HG03045 (cell line): ENCODE measurements at regions not wholly inside any gene's neighbourhood (a gene's known extent, or its start where the extent isn't known, plus 50 kb on each side); places are given as distances from the start of the nearest gene placed in this dataset.

Experiments
- ATAC-seq: cut with Tn5 transposase; IDR thresholded peaks from one replicate; pipeline ENCODE4 v1.9.1; 2021; ENCODE audit warnings: mild to moderate bottlenecking, moderate library complexity; ENCODE audit not compliant: unreplicated experiment

DNA sequence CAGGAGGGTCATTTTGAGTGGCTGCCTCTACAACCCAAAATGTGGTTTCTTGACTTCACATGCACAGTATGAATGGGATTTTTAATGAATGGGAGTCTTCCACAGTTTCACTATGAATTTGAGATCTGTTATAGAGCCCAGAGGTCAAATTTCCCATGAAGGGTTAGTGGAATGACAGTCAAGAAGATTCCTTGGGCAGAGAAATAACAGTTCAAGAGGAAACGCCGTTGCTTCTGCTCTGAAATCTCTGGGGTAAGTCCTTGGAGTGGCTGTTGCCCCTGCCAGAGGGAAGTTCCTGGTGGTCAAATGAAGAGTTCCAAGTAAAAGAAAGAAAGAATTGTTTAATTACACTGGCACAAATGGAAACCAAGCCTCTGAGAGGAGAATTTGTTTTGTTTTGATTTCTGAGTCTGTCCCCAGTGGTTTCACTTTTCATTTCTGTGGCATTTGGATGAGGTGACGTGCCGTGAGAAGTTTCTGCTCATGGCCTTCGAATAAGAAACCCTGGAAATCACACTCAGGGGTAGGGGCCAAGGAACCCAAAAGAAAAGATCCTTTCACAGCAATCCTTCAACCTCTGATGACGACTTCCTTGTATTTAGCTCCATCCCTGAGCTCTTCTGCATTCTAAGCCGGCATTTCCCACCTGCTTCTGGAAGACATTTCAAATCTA is 77.5 kb upstream of the IL12A start:
- peak; percentile 87 for ATAC-seq

DNA sequence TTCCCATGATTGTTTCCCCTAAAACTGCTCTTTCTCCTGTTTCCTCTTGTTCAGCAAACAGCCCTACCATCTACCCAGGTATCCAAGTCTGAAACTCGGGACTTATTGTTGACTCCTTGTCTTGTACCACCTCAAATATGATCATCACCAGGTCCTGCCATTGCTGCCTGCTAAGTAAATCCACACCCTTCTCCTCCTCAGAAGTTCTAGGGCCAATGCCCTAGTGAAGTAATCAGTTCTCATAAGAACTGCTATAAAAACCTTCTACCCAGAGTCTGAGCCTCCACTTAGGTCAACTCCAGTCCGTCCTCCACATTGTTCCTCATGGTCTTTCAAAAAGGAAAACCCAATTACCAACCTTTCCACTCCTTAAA is 77.0 kb upstream of the IL12A start:
- ATAC-seq, result no peak

DNA sequence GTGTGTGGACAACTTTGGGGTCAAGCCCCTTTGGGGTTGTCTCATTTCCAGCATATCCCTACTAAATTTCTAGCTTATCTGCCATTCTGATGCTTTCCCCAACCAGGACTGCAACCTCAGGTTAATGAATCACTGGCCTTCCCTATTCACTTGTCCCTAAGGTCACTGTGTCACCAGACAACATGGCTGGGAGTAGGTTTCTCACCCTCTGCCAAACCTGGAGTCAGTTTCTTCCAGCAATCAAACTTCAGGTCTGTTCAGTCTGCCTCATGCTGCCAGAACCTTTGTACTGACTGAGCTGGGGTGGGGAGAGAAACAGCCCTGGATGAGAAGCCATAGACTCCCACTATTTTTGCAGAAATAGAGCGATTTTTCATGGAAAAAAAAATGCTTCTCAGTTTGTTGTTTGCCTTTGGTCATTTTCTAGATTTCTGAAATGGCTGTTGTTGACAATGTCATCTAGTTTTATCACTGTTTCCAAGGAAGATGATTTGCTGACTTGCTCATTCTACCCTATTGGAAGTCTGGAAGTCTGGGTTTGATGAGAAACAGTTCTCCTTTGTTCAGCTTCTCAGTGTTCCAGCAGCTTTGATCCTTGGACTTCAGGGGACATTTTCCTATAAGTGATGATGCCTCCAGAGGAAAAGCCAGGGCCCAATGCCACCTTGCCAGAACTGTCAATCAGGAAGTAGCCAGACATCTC is 74.8 kb upstream of the IL12A start:
- ATAC-seq, result no peak

DNA sequence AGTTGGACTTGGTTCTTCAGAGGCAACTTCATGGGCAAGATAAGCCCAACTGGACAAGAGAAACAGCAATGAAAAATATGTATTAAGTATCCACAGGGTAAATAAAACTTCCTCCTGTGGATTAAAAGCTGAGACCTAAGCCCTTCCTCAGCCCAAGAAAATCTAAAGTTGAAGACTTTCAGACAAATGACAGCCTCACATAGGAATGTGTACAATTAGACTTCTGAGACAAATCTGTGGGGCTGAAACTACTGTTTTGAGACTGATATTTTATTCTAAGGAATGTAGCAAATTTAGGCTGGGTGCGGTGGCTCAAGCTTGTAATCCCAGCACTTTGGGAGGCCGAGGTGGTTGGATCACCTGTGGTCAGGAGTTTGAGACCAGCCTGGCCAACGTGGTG is 74.2 kb upstream of the IL12A start:
- ATAC-seq, result no peak

DNA sequence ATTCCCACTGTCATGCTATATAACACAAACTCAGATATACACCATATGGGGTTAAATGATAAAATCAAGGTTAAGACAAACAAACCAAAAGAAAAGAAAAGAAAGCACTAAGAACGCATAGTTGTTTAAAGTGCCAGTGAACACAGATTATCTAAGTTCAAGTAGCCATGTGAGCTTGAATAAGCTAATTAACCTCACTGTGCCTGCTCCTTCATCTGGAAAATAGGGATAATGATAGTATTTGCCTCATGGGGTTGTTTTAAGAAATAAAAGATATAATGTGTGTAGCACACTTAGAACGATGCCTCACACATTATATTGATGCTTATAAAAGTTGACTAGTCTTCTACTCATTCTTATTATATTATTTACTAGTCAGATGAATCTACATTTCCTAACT is 72.6 kb upstream of the IL12A start:
- no peak for ATAC-seq

GRCh38 chr3:159917141-159917540 is 71.5 kb upstream of the IL12A start:
- ATAC-seq, result no peak

DNA sequence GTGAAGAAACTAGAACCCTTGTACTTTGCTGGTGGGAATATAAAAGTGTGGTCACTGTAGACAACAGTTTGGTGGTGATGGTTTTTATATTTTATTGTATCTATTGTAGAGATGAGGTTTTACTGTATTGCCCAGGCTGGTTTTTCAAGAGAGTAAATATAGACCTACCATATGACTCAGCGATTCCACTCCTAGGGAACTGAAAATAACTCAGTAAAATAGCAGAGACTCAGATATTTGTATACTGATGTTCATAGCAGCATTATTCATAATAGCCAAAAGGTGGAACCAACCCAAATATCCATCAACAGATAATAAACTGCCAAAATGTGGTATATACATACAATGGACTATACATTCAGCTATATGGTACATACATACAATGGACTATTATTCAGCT is 68.8 kb upstream of the IL12A start:
- peak; percentile 73 for ATAC-seq

GRCh38 chr3:159922193-159922840 is 66.3 kb upstream of the IL12A start:
- no peak for ATAC-seq

DNA sequence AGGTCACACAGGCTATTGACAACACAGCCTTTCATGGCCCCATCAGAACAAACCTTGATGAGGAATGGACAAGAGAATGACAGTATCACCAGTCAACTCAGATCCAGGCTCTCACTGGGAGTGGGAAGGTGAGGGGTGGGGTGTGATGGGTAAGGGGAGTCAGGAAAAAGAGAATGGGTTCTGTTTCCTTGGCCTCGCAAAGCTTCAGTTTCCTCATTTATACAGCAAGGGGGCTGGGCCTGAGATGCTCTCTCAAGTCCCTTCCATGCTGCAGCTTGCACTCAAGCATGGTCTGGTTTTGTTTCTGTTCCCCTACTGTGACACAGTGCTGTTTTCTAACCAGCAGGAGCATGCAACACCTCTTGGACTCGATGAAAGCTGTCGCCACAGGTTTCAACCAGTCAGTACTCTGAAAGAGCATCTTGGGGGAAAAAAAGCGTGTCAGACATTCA is 65.7 kb upstream of the IL12A start:
- ATAC-seq, result peak; percentile 94

DNA sequence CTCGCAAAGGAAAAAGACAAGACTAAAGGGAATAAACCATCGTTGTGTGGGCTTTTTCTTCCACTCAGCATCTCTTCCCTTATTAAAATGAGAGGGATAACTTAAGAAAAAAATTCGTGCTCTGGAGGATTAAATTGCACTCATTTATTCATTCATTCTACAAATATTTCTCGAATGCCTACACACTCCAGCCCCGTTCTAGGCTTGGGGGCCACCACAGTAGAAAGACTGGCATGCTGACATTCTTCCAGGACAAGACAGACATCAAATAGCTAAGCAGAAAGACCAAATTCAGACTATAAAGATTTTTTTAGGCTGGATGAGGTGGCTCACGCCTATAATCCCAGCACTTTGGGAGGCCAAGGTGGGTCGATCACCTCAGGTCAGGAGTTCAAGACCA is 65.3 kb upstream of the IL12A start:
- ATAC-seq, result no peak

GRCh38 chr3:159923956-159924355 is 64.7 kb upstream of the IL12A start:
- ATAC-seq, result no peak

DNA sequence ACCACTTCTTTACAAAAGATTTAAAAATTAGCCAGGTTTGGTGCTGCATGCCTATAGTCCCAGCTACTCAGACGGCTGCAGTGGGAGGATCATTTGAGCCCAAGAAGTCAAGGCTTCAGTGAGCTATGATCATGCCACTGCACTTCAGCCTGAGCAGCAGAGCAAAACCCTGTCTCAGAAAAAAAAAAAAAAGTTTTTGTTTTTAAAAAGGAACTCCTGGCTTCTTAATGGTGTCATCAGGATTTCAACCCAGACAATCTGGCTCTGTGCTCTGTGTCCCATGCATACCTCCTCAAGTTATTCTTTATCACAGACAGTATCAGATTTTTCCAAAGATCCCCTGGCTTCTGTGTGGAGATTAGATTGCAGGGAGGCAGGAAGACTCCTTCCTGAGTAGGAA is 64.2 kb upstream of the IL12A start:
- no peak for ATAC-seq

DNA sequence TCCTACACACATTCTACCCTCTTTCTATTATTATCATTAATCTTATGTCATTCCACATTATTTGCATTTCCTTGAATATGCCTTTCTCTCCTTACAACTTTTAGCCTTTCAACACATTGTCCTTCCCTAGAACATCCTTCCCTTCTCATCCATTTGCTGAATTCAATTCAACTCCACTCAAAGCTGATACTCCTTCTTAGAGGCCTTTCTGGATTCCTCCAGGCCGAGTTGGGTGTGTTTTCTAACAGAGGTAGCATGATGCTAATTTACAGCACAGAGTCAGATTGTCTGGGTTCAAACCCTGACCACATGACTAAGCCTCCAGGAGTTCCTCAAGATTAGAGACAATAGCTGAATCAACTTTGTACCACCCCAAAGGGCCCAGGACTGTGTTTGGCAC is 63.4 kb upstream of the IL12A start:
- no peak for ATAC-seq

- ATAC-seq, result no peak
Observed at GRCh38 chr3:159926573-159926972, 62.1 kb upstream of the IL12A start.

DNA sequence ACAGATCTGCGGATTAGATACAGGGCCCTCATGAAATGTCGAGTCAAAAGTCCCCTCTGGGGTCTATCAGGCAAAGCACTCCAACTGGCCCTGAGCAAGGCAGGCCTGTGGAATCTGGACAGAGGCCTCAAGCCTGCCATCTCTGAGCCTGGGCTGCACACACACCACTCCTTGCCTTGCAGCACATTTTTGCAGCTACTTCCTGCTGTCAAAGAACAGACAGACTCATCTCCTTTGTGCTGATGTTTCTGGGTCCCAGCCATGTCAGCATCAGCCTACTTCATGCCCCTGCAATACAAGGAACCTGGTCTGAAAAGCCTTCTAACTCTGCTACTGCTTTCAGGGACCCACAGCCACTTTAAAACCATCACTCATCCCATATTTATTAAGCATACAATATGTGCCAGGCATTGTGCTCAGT is 60.6 kb upstream of the IL12A start:
- no peak for ATAC-seq

DNA sequence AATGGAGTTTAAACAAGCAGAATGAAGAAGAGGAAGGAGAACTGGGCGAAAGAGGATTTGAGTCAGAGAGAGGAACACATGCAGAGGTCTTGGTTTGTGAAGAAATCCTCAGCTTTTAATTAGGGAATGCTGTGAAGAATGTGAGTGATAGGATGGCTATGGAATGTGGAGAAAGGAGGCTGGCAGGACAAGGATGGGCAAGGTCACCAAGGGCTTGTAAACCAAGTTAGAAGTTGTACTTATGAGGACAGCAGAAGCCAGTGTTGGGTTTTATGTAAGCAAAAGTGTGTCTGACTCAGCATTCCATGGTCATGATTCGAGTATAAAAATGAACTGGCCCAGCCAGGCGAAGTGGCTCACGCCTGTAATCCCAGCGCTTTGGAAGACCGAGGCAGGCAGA is 60.0 kb upstream of the IL12A start:
- ATAC-seq, result no peak

DNA sequence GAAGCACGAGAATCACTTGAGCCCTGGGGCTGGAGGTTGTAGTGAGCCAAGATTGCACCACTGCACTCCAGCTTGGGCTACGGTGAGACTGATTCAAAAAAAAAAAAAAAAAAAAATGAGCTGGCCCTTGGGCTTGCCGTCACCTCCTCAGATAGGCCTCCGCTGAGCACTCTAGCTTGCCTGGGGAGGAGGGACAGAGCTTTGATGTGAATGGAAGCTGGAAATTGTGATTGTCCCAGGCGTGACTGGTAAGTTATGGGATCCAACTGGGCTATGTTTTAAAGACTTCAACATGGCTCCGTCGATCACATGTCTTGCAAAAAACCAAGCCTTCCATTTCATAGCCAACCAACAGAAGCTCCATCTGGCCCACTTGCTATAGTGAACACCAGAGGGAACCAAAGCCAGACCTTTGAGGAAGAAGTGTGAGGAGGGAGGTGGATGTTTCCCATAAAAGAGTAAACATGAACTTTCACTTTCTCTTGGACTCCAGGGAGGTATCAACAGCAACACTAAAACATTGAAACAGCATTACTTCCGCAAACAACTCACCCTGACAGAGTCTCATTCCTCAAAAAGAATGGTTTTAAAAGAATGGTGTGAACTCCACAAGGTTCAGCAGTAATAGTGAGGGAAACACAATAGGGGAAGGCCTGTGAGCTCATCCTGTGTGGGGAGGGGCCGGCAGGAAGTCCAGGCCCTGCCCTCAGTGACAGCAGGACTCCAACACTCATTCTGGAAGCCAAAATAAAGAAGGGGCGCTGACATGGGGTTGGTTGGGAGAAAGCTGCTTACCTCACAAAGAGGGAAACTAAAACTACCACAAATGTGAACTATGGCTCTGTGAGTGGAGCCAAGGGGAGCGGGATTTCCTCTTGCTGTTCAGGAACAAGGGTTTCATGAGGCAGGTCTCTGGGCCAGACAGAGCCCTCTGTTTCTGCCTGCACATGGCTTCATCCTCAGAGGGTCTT is 59.2 kb upstream of the IL12A start:
- ATAC-seq, result peak; percentile 69

DNA sequence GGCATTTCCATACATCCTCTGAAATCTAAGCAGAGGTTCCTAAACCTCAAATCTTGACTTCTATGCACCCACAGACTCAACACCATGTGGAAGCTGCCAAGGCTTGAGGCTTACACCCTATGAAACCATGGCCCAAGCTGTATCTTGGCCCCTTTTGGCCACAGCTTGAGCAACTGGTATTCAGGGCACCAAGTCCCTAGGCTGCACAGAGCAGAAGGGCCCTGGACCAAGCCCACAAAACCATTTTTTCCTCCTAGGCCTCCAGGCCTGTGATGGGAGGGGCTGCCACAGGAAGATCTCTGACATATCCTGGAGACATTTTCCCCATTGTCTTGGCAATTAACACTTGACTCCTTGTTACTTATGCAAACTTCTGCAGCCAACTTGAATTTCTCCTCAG is 54.4 kb upstream of the IL12A start:
- ATAC-seq, result no peak

- no peak for ATAC-seq
Observed at GRCh38 chr3:159936541-159936940, 52.1 kb upstream of the IL12A start.

DNA sequence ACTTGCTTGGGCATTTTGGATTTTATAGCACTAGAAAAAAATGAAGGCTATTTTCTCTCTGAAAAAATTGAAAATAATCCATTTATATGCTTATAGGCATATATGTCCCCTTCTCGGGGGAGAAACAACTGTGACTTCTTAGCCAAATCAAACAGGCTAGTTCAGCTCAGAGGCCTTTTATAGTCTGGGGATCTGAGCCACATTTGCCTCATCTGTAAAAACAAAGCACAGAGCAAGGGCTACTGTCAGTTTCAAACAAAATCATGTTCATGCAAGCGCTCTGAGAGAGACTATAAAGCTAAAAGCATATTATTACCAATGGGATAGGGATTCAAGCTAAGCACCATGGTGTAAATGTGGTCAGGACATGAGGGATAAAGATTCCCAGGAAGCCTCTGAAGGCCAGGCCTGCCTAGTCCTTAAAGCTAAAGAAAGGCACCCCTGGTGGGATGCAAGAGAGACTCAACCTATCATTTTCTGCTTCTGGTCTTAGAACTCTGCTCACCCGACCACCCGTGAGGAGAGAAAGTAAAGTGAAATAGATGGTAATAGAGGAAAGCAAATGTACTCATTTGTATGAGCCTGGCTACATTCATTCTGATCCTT is 51.0 kb upstream of the IL12A start:
- no peak for ATAC-seq

DNA sequence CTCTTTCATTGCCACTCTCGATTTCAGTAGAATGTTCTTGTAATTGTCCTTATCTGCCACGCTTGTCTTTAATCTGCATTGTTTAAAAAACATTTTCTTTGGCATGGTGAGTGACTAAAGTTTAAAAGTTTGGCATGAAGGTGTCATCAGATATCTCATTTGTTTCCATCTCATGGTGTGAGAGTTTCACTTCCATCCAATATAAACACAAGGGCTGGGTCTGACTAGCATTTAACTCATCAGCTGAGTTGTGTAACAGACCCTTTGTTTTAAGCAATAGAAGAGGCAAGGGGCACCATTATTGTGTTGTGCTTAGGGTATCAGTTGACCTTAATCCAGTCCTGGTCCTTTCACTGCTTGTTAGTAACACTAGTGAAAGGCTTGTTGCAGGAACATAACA is 49.9 kb upstream of the IL12A start:
- no peak for ATAC-seq
